ENCODE measurements at regions not wholly inside any gene's neighbourhood (a gene's known extent, or its start where the extent isn't known, plus 50 kb on each side); places are given as distances from the start of the nearest gene placed in this dataset.

DNA sequence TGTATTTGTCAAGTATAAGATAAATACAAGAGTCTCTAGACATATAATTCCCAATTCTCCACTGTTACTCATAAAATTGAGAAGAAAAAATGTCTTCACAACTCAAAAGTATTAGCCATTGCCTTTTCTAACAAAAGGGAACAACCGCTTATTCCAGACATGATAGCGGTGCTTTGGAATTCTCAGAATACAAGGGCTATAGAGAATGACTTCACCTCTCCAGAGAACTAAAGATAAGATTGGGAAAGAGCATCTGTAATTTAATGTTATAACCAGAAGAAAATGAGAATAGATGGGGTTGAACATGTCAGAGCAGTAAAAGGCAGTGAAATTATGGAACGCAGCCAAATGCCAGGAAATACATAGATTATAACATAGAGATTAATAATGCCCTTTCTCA lies 730.8 kb downstream of the C6orf118 start:
- TF ChIP-seq, protein P1, sequence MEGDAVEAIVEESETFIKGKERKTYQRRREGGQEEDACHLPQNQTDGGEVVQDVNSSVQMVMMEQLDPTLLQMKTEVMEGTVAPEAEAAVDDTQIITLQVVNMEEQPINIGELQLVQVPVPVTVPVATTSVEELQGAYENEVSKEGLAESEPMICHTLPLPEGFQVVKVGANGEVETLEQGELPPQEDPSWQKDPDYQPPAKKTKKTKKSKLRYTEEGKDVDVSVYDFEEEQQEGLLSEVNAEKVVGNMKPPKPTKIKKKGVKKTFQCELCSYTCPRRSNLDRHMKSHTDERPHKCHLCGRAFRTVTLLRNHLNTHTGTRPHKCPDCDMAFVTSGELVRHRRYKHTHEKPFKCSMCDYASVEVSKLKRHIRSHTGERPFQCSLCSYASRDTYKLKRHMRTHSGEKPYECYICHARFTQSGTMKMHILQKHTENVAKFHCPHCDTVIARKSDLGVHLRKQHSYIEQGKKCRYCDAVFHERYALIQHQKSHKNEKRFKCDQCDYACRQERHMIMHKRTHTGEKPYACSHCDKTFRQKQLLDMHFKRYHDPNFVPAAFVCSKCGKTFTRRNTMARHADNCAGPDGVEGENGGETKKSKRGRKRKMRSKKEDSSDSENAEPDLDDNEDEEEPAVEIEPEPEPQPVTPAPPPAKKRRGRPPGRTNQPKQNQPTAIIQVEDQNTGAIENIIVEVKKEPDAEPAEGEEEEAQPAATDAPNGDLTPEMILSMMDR (IDR thresholded peaks at IDR 0.05), result no peak
- Mint-ChIP-seq H3K9me3 (ENCODE audit: low read depth) (peaks cover 12% of the 10 kb centered on the region), H3K4me1 (ENCODE audit: low read depth) (no peaks in the 10 kb centered on the region), H3K4me3 (ENCODE audit: unreplicated experiment) (no peak overlapping the region), H3K36me3 (ENCODE audit: low read depth) (no peaks in the 10 kb centered on the region), H3K27ac (ENCODE audit: unreplicated experiment) (no peak overlapping the region), H3K27me3 (ENCODE audit: low read depth) (no peaks in the 10 kb centered on the region)
- no peak for DNase-seq (ENCODE audit: low spot score)

DNA sequence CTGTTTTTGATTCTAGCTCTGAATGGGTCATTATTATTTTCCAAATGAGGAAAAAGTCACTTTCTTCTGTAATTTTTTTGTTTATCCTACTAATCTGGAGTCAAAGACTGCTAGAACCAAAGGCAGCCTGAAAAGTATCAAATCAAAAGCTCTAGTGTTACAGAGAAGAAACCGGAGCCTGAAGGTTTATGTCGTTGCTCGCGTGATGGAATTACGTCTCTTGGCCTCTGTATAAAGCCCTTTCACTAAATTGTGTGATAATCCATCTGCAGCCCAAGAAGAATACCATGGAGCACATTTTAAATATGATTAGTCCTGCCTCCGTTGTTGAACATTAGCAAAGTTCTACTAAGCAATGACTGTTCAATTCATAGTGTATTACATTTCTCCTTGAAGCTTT lies 738.6 kb downstream of the C6orf118 start:
- H3K36me3 Mint-ChIP-seq (ENCODE audit: low read depth), result no peaks in the 10 kb centered on the region
- H3K4me1 Mint-ChIP-seq (ENCODE audit: low read depth), result no peaks in the 10 kb centered on the region
- TF ChIP-seq, protein P1 (IDR thresholded peaks at IDR 0.05), result no peak
- DNase-seq (ENCODE audit: low spot score), result no peak
- H3K27me3 Mint-ChIP-seq (ENCODE audit: low read depth), result peaks cover 1% of the 10 kb centered on the region
- no peak overlapping the region for H3K27ac Mint-ChIP-seq (ENCODE audit: unreplicated experiment)
- peaks cover 8% of the 10 kb centered on the region for H3K9me3 Mint-ChIP-seq (ENCODE audit: low read depth)
- H3K4me3 Mint-ChIP-seq (ENCODE audit: unreplicated experiment), result no peak overlapping the region

DNA sequence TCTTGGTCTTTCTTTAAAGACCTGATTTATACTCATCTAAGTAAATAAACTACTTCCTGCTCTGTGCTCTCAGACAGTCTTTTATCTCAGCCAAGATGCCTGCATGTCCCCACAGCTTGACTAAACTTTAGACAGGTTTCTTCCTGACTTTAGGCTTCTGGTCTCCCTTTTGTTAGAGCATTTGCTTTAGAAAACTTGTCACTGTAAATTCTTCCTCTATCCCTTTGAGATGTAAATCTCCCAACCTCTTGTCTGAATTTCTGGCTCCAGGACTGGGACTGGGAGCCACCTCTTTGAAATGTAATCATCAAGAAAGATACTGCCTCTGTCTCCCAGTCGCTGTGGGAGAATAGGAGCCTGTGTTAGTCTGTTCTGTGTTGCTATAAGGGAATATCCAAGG lies 739.9 kb downstream of the C6orf118 start:
- TF ChIP-seq, protein P1 (IDR thresholded peaks at IDR 0.05), result no peak
- no peaks in the 10 kb centered on the region for H3K4me1 Mint-ChIP-seq (ENCODE audit: low read depth)
- H3K9me3 Mint-ChIP-seq (ENCODE audit: low read depth), result peaks cover 3% of the 10 kb centered on the region
- H3K4me3 Mint-ChIP-seq (ENCODE audit: unreplicated experiment), result no peak overlapping the region
- H3K27ac Mint-ChIP-seq (ENCODE audit: unreplicated experiment), result no peak overlapping the region
- no peaks in the 10 kb centered on the region for H3K36me3 Mint-ChIP-seq (ENCODE audit: low read depth)
- peaks cover 1% of the 10 kb centered on the region for H3K27me3 Mint-ChIP-seq (ENCODE audit: low read depth)
- no peak for DNase-seq (ENCODE audit: low spot score)

DNA sequence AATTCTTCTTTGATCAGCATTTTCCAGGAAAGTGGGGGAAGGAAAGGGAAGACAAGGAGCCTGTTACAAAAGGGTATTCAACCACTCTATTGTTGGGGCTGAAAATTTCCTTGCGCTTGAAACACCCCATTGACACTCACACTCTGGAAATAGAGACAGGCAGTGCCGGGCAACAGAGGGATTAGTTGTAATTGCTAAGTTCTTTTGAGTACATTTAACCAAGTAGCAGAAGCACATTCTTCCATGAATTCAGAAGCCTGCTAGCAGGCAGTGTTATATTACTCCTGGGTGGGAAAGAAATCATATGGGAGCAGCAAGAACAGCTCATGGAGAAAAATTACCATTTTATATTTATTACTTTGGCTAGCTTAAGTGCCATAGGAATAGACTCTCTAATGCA lies 745.5 kb downstream of the C6orf118 start:
- Mint-ChIP-seq H3K4me1 (ENCODE audit: low read depth) (no peaks in the 10 kb centered on the region), H3K27ac (ENCODE audit: unreplicated experiment) (no peak overlapping the region)

DNA sequence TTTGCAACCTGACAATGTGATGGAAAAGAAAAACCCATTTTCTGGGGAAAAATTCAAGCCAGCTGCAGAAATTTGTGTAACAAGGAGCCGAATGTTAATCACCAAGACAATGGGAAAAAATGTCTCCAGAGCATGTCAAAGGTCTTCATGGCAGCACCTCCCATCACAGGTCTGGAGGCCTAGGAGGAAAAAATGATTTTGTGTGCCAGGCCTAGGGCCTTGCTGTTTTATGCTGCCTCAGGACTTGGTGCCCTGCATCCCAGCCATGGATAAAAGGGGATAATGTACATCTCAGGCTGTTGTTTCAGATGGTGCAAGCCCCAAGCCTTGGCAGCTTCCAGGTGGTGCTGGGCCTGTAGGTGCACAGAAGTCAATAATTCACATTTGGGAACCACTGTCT lies 747.7 kb downstream of the C6orf118 start:
- Mint-ChIP-seq H3K4me1 (ENCODE audit: low read depth) (no peaks in the 10 kb centered on the region), H3K9me3 (ENCODE audit: low read depth) (peaks cover 11% of the 10 kb centered on the region), H3K27me3 (ENCODE audit: low read depth) (peaks cover 1% of the 10 kb centered on the region), H3K36me3 (ENCODE audit: low read depth) (no peaks in the 10 kb centered on the region), H3K4me3 (ENCODE audit: unreplicated experiment) (no peak overlapping the region), H3K27ac (ENCODE audit: unreplicated experiment) (no peak overlapping the region)
- TF ChIP-seq, protein P1 (IDR thresholded peaks at IDR 0.05), result no peak
- no peak for DNase-seq (ENCODE audit: low spot score)

More for the DNA sequence above, 745.5 kb downstream of the C6orf118 start:
- TF ChIP-seq, protein P1 (IDR thresholded peaks at IDR 0.05), result no peak
- peaks cover 1% of the 10 kb centered on the region for H3K27me3 Mint-ChIP-seq (ENCODE audit: low read depth)
- no peaks in the 10 kb centered on the region for H3K36me3 Mint-ChIP-seq (ENCODE audit: low read depth)
- peaks cover 11% of the 10 kb centered on the region for H3K9me3 Mint-ChIP-seq (ENCODE audit: low read depth)
- no peak overlapping the region for H3K4me3 Mint-ChIP-seq (ENCODE audit: unreplicated experiment)
- DNase-seq (ENCODE audit: low spot score), result no peak
